ENCODE measurements at regions not wholly inside any gene's neighbourhood (a gene's known extent, or its start where the extent isn't known, plus 50 kb on each side); places are given as distances from the start of the nearest gene placed in this dataset.
A peak's percentile ranks its signal among the peaks of the same experiment; 100 is the strongest.

DNA sequence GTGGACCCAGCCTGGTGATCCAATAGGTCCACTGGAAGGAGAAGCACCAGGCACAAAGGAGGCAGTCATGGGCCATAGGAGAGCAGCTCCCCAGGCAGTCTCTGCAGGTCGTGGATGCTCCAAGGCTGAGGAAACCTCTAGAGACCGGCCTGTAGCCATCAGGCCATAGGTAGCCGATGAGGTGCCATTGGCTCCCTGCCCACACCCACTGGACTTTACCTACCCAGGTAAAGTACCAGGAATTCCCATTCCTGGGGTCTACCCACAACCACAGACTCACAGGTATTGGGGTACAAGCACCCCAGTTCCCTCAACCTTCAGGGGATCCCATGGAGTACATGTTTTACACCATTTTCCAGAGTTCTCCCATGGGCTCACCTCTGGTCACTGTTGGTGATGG lies 188.0 kb upstream of the TCERG1L start:
- no peak overlapping the region for H3K4me3 ChIP-seq (ENCODE audit: insufficient read depth, low read depth, low read length)
- H3K36me3 ChIP-seq (replicated peaks; ENCODE audit: control insufficient read depth, insufficient read depth, low read length) = no peaks in the 10 kb centered on the region
- no peaks in the 10 kb centered on the region for H3K27me3 ChIP-seq (ENCODE audit: control insufficient read depth, insufficient read depth, low read length)
- DNase-seq = no peak

DNA sequence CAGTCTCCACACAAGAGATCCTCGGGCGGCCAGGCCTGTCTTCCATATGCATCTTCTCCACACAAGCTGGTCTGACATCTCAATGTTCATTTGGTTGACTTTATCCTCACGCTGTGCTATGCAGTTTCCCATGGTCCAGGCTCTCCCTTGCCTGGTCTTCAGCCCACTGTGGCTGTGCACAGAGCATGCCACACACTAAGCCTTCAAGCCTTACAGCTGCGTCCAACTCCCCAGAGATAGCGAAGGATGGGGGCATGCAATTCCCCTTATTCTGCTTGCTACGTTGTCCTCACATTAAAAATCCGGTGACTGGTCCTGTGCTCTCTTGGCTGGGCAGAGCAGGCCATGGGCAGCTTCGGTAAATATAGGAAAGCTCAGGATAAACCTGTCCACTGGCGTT lies 188.7 kb upstream of the TCERG1L start:
- Histone ChIP-seq H3K27me3 (ENCODE audit: control insufficient read depth, insufficient read depth, low read length) (no peaks in the 10 kb centered on the region), H3K4me3 (ENCODE audit: insufficient read depth, low read depth, low read length) (no peak overlapping the region), H3K36me3 (replicated peaks; ENCODE audit: control insufficient read depth, insufficient read depth, low read length) (no peaks in the 10 kb centered on the region)
- DNase-seq = no peak

DNA sequence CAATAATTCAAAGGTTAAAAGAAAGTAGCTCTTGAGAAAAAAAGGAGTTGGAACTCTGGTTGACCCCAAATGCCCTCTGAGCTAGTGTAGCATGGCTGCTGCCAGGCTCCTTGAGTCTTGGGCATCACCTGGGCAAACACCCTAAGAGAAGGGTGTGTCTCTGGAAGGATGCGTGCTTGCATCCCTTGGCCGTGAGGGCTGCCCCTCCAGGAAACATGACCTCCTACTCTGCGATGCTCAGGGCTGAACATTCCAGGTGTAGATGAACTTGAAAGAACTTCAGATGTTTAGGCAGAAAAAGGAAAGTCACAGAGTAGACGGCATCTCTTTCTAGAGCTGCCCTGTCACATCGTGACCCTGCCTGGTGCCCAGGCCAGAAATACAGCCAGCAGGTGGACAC lies 189.4 kb upstream of the TCERG1L start:
- no peaks in the 10 kb centered on the region for H3K36me3 ChIP-seq (replicated peaks; ENCODE audit: control insufficient read depth, insufficient read depth, low read length)
- no peak for DNase-seq
- H3K27me3 ChIP-seq (ENCODE audit: control insufficient read depth, insufficient read depth, low read length) = no peaks in the 10 kb centered on the region
- no peak overlapping the region for H3K4me3 ChIP-seq (ENCODE audit: insufficient read depth, low read depth, low read length)

DNA sequence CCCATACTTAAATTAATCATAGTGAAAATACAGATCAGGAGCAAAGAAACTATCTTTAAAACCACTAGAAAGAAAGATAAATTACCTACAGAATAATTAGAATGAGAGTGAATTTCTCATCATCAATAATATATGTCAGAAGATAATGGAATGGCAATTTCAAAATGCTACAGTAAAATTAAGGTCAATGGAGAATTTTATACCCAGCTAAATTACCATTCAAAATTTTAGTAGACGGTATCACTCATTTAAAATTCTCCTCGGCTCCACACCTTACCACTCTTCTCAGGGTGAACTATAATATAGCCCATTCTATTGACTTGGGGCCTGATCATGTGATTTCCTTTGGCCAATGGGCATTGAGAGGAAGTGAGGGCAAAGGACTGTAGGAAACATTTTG lies 192.5 kb upstream of the TCERG1L start:
- Histone ChIP-seq H3K36me3 (replicated peaks; ENCODE audit: control insufficient read depth, insufficient read depth, low read length) (no peaks in the 10 kb centered on the region), H3K4me3 (ENCODE audit: insufficient read depth, low read depth, low read length) (no peak overlapping the region), H3K27me3 (ENCODE audit: control insufficient read depth, insufficient read depth, low read length) (no peaks in the 10 kb centered on the region)
- no peak for DNase-seq

DNA sequence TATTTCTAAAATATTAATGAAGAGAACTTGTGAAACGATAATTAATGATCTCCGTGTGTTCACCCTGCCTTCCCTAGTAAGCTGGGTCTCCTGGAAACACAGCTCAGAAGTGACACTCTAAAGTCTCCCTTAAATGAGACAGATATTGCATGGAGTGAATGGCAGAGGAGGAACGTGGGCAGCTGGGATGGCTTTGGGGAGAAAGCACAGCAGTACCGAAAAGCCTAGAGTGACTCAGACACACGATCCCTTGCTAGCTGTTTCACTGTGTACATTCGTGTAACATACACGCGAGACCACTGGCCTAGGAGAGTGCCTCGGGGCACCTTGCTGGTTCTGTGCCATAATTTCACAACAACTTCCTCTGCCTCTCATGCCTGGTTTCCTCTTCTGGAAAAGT lies 199.9 kb upstream of the TCERG1L start:
- H3K27me3 ChIP-seq (ENCODE audit: control insufficient read depth, insufficient read depth, low read length) = no peaks in the 10 kb centered on the region
- H3K4me3 ChIP-seq (ENCODE audit: insufficient read depth, low read depth, low read length) = no peak overlapping the region
- no peaks in the 10 kb centered on the region for H3K36me3 ChIP-seq (replicated peaks; ENCODE audit: control insufficient read depth, insufficient read depth, low read length)
- no peak for DNase-seq

DNA sequence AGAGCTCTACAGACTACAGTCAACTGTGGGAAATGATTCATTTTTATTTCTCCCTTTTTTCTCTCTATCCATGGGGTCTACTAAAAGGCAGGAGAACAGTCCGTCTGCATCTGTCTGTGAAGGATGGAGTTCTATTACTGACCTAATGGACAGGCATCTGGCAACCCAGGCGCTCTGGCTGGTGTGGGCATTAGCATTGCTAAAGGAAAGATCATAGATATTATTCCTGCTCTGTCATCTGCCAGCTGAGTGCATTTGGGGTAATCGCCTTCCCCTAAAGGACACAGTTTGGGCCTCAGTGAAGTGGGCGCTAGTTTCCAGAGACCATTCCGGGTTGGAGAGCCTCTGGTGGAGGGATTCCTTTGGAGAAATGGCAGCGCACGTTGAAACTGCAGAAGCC lies 201.3 kb upstream of the TCERG1L start:
- no peak for DNase-seq
- Histone ChIP-seq H3K36me3 (replicated peaks; ENCODE audit: control insufficient read depth, insufficient read depth, low read length) (no peaks in the 10 kb centered on the region), H3K27me3 (ENCODE audit: control insufficient read depth, insufficient read depth, low read length) (no peaks in the 10 kb centered on the region)

DNA sequence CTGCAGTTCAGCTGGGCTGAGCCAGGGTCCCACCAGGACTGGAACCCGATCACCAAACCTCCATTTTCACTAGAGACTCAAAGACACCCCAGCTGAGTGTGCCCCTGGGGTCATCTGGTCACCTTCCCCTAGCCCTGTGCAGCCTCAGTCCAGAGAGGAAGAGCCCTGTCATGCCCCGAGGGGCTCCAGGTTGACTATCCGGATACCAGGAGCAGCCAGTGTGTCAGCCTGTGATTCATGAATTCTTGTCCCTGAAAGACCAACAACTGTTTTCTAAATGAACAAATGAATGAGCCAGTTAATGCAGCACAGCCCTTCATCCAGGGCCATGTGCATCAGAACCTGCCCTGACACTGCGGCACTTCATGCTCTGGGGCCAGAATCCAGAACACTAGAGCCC lies 201.9 kb upstream of the TCERG1L start:
- H3K4me3 ChIP-seq (ENCODE audit: insufficient read depth, low read depth, low read length) = no peak overlapping the region
- peak; percentile 30 for DNase-seq
- no peaks in the 10 kb centered on the region for H3K27me3 ChIP-seq (ENCODE audit: control insufficient read depth, insufficient read depth, low read length)
- H3K36me3 ChIP-seq (replicated peaks; ENCODE audit: control insufficient read depth, insufficient read depth, low read length) = no peaks in the 10 kb centered on the region

More for the DNA sequence above, 201.3 kb upstream of the TCERG1L start:
- no peak overlapping the region for H3K4me3 ChIP-seq (ENCODE audit: insufficient read depth, low read depth, low read length)

DNA sequence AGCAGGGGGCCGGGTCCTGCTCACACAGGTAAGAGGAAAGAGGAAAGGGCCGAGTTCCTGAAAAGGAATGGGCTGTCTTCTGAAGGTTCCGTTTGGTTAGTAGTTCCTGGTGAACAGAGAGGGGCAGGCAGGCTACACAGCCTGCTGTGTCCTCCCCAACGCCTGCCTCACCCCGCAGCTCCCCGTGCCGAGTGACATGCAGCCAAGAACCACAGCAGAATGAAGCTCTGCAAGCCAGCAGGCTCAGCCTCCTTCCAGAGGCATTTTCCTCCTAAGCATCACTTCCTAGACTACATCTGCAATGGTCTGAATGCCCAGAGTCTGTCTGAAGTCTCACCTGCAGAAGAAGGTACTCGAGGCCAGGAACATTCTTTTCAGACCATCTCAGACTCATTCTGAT lies 202.4 kb upstream of the TCERG1L start:
- Histone ChIP-seq H3K36me3 (replicated peaks; ENCODE audit: control insufficient read depth, insufficient read depth, low read length) (no peaks in the 10 kb centered on the region), H3K27me3 (ENCODE audit: control insufficient read depth, insufficient read depth, low read length) (no peaks in the 10 kb centered on the region), H3K4me3 (ENCODE audit: insufficient read depth, low read depth, low read length) (no peak overlapping the region)
- DNase-seq = peak; percentile 30

DNA sequence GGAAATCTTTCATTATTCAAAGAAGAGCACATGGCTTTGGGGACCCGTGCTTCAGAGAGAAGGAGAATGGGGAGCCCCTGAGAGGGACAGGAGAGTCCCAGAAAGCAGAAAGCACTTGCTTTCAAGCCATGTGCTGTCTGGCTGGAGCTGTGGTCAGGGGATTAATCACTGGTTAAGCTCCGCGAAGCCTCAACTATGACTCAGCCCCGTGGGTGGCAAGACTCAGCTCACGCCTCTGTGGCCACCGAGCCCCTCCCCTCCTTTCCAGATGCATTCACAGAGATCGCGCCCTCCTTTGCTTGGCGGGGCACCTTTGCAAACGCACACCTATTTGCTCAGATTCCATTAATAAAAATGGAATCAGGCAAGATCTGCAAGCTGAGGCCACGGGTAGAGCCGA lies 202.9 kb upstream of the TCERG1L start:
- H3K36me3 ChIP-seq (replicated peaks; ENCODE audit: control insufficient read depth, insufficient read depth, low read length) = no peaks in the 10 kb centered on the region
- no peak overlapping the region for H3K4me3 ChIP-seq (ENCODE audit: insufficient read depth, low read depth, low read length)
- no peaks in the 10 kb centered on the region for H3K27me3 ChIP-seq (ENCODE audit: control insufficient read depth, insufficient read depth, low read length)
- peak; percentile 69 for DNase-seq

DNA sequence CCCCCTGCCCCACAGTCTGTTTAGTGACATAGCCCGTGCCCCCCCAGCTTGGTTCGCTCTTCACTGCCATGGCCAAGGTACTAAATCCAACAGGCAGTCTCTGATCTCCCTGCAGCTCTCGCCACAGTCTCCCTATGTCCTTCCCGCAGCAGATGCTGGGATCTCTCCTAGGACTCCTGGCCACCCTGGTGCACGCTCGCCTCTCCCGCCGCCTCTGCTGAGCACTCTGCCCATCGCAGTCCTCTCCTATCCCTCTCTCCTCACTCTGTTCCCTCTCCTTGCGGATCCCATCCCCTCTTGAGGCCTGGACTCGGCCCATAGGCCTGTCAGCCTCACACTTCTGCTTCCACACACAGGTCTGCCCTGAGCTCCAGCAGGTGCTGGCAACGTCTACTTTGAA lies 204.8 kb upstream of the TCERG1L start:
- peak; percentile 40 for DNase-seq
- Histone ChIP-seq H3K36me3 (replicated peaks; ENCODE audit: control insufficient read depth, insufficient read depth, low read length) (no peaks in the 10 kb centered on the region), H3K4me3 (ENCODE audit: insufficient read depth, low read depth, low read length) (no peak overlapping the region), H3K27me3 (ENCODE audit: control insufficient read depth, insufficient read depth, low read length) (no peaks in the 10 kb centered on the region)

DNA sequence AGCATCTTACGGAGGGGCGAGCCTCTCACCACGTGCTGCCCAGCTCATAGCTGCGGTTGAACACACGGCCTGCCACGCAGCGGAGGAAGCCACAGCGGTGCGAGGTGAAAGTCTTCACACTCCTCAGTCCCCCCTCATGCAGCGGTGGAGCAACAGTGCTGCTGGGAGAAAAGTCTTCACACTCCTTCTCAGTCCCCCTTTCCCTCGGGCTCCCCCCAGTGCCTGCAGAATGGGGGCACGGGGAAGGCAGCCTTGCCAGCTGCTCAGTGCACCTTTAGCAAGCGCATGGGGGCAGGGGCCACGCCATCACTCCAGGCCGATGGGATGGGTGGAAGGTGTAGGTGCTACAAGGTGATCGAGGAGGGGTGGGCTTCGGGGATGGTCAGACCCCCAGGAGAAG lies 206.3 kb upstream of the TCERG1L start:
- no peak for DNase-seq
- no peaks in the 10 kb centered on the region for H3K27me3 ChIP-seq (ENCODE audit: control insufficient read depth, insufficient read depth, low read length)
- H3K36me3 ChIP-seq (replicated peaks; ENCODE audit: control insufficient read depth, insufficient read depth, low read length) = no peaks in the 10 kb centered on the region
- H3K4me3 ChIP-seq (ENCODE audit: insufficient read depth, low read depth, low read length) = no peak overlapping the region

DNA sequence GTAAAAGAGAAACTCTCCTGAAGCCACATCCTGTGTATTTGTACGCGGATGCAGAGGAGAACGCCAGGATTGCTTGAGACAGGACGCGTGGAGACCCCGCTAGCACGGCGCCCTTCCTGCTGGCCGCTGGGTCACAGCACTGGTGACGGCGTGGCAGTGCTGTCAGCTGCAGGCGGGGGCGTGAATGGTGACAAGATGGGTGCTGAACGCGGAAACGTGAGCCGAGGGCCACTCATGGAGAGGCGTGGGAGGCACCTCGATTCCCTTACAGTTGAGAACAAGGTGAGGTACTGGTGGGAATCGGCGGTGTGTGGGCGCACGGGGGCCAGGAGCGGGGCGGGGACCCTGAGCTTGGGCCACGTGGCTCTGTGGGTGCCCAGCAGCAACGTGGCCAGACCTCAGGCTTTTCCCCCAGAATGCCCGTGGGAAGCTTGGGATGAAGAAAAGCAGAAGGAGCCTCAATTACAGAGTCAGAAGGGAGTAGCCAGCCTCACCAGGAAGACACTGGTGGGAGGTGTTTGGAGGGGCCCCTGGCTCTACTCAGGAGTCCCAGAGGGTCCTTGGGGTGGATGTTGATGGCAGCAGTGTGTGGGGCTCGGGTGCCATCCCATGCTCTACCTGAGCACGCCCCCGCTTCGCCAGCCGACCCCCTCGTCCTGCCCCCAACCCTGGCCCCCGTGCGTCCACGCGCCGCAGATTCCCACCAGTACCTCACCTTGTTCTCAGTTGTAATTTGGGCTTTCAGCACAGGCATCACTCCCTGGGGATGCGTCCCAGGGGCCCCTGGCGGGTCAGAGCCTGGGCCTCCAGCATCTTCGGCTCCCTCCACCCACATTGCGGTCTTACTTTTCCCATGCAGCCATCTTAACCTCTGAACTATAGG lies 208.4 kb upstream of the TCERG1L start:
- no peaks in the 10 kb centered on the region for H3K27me3 ChIP-seq (ENCODE audit: control insufficient read depth, insufficient read depth, low read length)
- H3K4me3 ChIP-seq (ENCODE audit: insufficient read depth, low read depth, low read length) = no peak overlapping the region
- H3K36me3 ChIP-seq (replicated peaks; ENCODE audit: control insufficient read depth, insufficient read depth, low read length) = no peaks in the 10 kb centered on the region
- DNase-seq = peak; percentile 46

DNA sequence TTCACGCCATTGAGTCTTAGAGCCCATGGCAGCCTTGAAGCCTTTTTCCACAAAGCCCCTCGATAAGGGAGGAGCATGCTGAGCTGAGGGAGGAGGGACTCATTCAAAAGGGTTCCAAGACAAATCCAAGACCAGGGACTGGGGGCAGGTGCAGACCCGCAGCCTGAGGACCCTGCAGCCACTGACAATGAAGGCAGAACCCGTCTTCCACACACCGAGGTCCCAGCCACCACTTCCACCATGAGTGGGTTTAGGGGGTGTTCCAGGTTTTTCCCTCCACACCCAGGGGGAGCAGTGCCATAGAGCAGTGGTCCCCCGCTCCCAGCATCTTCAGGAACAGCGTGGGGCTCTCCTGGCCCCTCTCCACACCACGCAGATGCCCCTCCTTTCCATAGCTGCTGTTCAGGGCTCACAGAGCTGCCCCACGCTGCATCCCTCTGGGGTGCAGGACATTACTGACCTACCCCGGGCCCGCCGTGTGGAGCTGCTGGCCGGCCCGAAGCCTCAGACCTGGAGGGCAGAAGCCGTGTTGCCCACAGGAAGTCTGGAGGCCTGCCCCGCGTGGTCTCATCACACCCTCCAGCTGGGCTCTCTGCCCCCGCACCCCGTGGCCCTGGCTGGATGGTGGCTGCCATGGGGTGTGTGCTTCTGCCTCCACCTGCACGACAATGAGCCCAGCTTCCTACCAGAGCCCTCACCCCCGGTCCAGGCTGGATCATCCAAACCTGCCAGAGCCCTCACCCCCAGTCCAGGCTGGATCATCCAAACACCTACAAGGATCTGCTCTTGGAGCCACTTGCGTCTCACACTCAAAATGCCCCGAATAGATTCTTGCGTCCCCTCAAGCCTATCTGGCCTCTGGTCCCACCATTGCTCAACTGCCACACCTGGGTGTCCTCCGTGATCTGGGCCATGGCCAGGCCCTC lies 220.0 kb upstream of the TCERG1L start:
- Histone ChIP-seq H3K27me3 (ENCODE audit: control insufficient read depth, insufficient read depth, low read length) (no peaks in the 10 kb centered on the region), H3K4me3 (ENCODE audit: insufficient read depth, low read depth, low read length) (no peak overlapping the region), H3K36me3 (replicated peaks; ENCODE audit: control insufficient read depth, insufficient read depth, low read length) (no peaks in the 10 kb centered on the region)
- DNase-seq = no peak

DNA sequence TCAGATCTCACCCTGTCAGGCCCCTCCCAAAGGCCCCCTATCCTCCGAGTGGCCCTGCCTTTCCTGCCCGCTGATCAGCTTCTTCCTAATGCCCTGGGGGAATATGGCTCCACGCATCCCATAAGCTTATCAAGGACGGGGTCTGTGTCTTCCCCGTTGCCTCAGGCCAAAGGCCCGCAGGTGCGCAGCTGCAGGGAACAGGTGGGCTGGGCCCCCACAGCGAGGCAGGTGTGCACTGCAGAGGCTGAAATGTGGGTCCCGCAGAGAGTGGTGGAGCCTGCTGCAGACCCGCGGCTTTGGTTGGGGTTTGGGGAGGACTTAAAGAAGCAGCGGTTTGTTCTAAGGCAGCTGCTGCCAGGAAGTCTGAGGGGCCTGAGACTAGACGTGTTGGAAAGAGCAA lies 220.8 kb upstream of the TCERG1L start:
- Histone ChIP-seq H3K4me3 (ENCODE audit: insufficient read depth, low read depth, low read length) (no peak overlapping the region), H3K36me3 (replicated peaks; ENCODE audit: control insufficient read depth, insufficient read depth, low read length) (no peaks in the 10 kb centered on the region), H3K27me3 (ENCODE audit: control insufficient read depth, insufficient read depth, low read length) (no peaks in the 10 kb centered on the region)
- no peak for DNase-seq

DNA sequence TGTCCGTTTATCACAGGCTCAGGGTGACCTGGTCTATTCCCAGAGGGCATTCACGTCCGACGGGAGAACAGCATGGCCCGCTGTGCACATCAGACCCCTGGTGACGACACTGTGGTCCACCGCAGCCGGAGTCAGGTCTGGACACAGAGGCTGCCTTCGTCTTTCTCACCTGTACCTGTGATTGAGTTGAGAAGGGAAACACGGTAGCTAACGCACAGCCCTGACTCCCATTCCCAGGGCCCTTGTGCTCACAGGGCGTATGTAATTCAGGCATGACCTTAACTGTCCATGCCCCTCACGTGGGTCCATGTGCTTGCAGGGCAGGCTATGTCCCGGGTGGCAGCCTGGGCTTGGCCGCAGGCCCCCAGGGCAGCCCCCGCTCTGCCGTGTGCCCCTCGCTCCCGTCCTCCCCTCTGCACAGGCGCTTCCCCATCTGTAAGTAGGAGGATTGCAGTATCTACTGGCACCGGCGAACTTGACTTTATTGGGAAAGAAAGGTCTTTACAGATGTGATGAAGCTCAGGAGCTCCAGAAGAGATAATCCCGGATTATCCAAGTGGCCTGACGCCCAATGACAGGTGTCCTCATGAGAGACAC lies 221.3 kb upstream of the TCERG1L start:
- no peaks in the 10 kb centered on the region for H3K36me3 ChIP-seq (replicated peaks; ENCODE audit: control insufficient read depth, insufficient read depth, low read length)
- H3K4me3 ChIP-seq (ENCODE audit: insufficient read depth, low read depth, low read length) = no peak overlapping the region
- no peak for DNase-seq
- H3K27me3 ChIP-seq (ENCODE audit: control insufficient read depth, insufficient read depth, low read length) = no peaks in the 10 kb centered on the region
